Keratinocyte (primary cell): ENCODE measurements at regions not wholly inside any gene's neighbourhood (a gene's known extent, or its start where the extent isn't known, plus 50 kb on each side); places are given as distances from the start of the nearest gene placed in this dataset.

Source experiments
- DNase-seq: peaks from one replicate; pipeline ENCODE4 v3.0.0-alpha.2; 2011; ENCODE audit warnings: low read depth, missing footprints, low spot score
- FAIRE-seq: peaks from 2 replicates; lab custom pipeline; 2011; peaks lifted over from hg19 to GRCh38; lab: Jason Lieb, UNC
- H2AFZ ChIP-seq: 2 replicates; pipeline ENCODE4 v1.6.0; 2012; ENCODE audit warnings: low read length, control low read depth, inconsistent platforms; ENCODE audit not compliant: control insufficient read depth
- H3K27ac ChIP-seq: 2 replicates; pipeline ENCODE4 v1.5.1; 2011; ENCODE audit warnings: low read length; ENCODE audit not compliant: control insufficient read depth, insufficient read depth
- H3K27me3 ChIP-seq: 3 replicates; pipeline ENCODE4 v1.6.0; 2011; ENCODE audit warnings: low read length; ENCODE audit not compliant: control insufficient read depth, insufficient read depth; ENCODE audit errors: extremely low read depth
- H3K36me3 ChIP-seq, 2 experiments: 2 replicates in 1 of 2; 3 replicates in 1 of 2; pipeline ENCODE4 v1.5.1; 2011; ENCODE audit warnings: low read length in 2 of 2, mild to moderate bottlenecking in 1 of 2; ENCODE audit not compliant: control insufficient read depth in 2 of 2, insufficient read depth in 2 of 2; ENCODE audit errors: extremely low read depth in 1 of 2
- H3K4me1 ChIP-seq: 3 replicates; pipeline ENCODE4 v1.5.1; 2011; ENCODE audit warnings: low read length; ENCODE audit not compliant: control insufficient read depth, insufficient read depth; ENCODE audit errors: extremely low read depth
- H3K4me2 ChIP-seq: 3 replicates; pipeline ENCODE4 v1.6.0; 2011; ENCODE audit warnings: low read depth, low read length; ENCODE audit not compliant: control insufficient read depth, insufficient read depth; ENCODE audit errors: extremely low read depth
- H3K4me3 ChIP-seq, 3 experiments: fragments of 200-600 bp in 1 of 3; sonication (generic) in 1 of 3; 2 replicates in 2 of 3; 3 replicates in 1 of 3; pipeline ENCODE4 v1.5.1; 2011 to 2016; ENCODE audit warnings: low read length in 3 of 3, mild to moderate bottlenecking in 3 of 3, control low read depth in 2 of 3, inconsistent platforms in 1 of 3, low read depth in 1 of 3, mixed read lengths in 1 of 3, mixed run types in 1 of 3, moderate library complexity in 1 of 3; ENCODE audit not compliant: control insufficient read depth in 2 of 3, insufficient read depth in 2 of 3; ENCODE audit errors: extremely low read depth in 1 of 3
- H3K79me2 ChIP-seq: 2 replicates; pipeline ENCODE4 v1.6.0; 2012; ENCODE audit warnings: low read length; ENCODE audit not compliant: control insufficient read depth, insufficient read depth
- H3K9ac ChIP-seq: 3 replicates; pipeline ENCODE4 v1.6.0; 2011; ENCODE audit warnings: low read length; ENCODE audit not compliant: control insufficient read depth, insufficient read depth; ENCODE audit errors: extremely low read depth
- H3K9me1 ChIP-seq: 3 replicates; pipeline ENCODE4 v1.6.0; 2011; ENCODE audit warnings: low read length; ENCODE audit not compliant: control insufficient read depth, insufficient read depth; ENCODE audit errors: extremely low read depth
- H3K9me3 ChIP-seq: 2 replicates; pipeline ENCODE4 v1.5.1; 2012; ENCODE audit warnings: low read depth, low read length; ENCODE audit not compliant: control insufficient read depth
- H4K20me1 ChIP-seq: 3 replicates; pipeline ENCODE4 v1.6.0; 2011; ENCODE audit warnings: low read length; ENCODE audit not compliant: control insufficient read depth, insufficient read depth; ENCODE audit errors: extremely low read depth
- CTCF ChIP-seq, 3 experiments: IDR thresholded peaks in 1 of 3; conservative IDR thresholded peaks in 1 of 3; optimal IDR thresholded peaks in 1 of 3; 2 replicates in 2 of 3; 3 replicates in 1 of 3; pipeline versions ENCODE3 to v1.5.1; 2011; ENCODE audit warnings: low read length in 3 of 3, mild to moderate bottlenecking in 3 of 3, moderate library complexity in 2 of 3, control low read depth in 1 of 3, inconsistent platforms in 1 of 3; ENCODE audit not compliant: insufficient read depth in 2 of 3; ENCODE audit errors: extremely low read depth in 1 of 3
- EZH2 ChIP-seq: IDR thresholded peaks from one replicate; pipeline ENCODE4 v1.6.1; 2012; ENCODE audit warnings: inconsistent platforms, mild to moderate bottlenecking, low read length, moderate library complexity
- dilution Hi-C: fragments of 300-500 bp; cut with MboI; formaldehyde crosslinking; loops from one replicate; pipeline ENCODE4 v1.7.0; 2020; ENCODE audit warnings: low sequenced_read_pairs; ENCODE audit not compliant: extremely low pct_ligation_motif_present

- Histone ChIP-seq H3K4me2 (no peak overlapping the region), H3K4me3 (no peak overlapping the region), H3K4me1 (no peaks in the 10 kb centered on the region), H3K9ac (no peak overlapping the region), H3K9me3 (no peaks in the 10 kb centered on the region), H3K27ac (no peak overlapping the region), H2AFZ (no peak overlapping the region), H3K36me3 (no peaks in the 10 kb centered on the region), H3K79me2 (no peaks in the 10 kb centered on the region), H3K9me1 (no peaks in the 10 kb centered on the region), H4K20me1 (no peaks in the 10 kb centered on the region), H3K27me3 (peaks cover 4% of the 10 kb centered on the region)
- TF ChIP-seq EZH2 (no peak), CTCF (optimal IDR thresholded peaks at IDR 0.05 in 1 of 3, IDR thresholded peaks at IDR 0.05 in 1 of 3, conservative IDR thresholded peaks at IDR 0.05 in 1 of 3; ENCODE audit: extremely low read depth in 1 of 3, insufficient read depth in 2 of 3, low read length in 3 of 3) (no peak)
- dilution Hi-C loops: no loop called here
- no peak for FAIRE-seq
- no peak for DNase-seq
Observed at GRCh38 chr7:115496006-115496405, 534.6 kb downstream of the TFEC start.

GRCh38 chr7:115494529-115495147 is 535.9 kb downstream of the TFEC start:
- DNase-seq: no peak
- TF ChIP-seq EZH2: no peak
- TF ChIP-seq CTCF (optimal IDR thresholded peaks at IDR 0.05 in 1 of 3, IDR thresholded peaks at IDR 0.05 in 1 of 3, conservative IDR thresholded peaks at IDR 0.05 in 1 of 3; ENCODE audit: extremely low read depth in 1 of 3, insufficient read depth in 2 of 3, low read length in 3 of 3): no peak
- peak; percentile 60 for FAIRE-seq

More at GRCh38 chr7:115494529-115495147, 535.9 kb downstream of the TFEC start:
- dilution Hi-C loops: no loop called here
- Histone ChIP-seq H3K9me3 (no peaks in the 10 kb centered on the region), H3K27me3 (peaks cover 4% of the 10 kb centered on the region), H3K9ac (no peak overlapping the region), H3K4me2 (no peak overlapping the region), H3K27ac (no peak overlapping the region), H3K4me1 (no peaks in the 10 kb centered on the region), H3K4me3 (no peak overlapping the region), H3K79me2 (no peaks in the 10 kb centered on the region), H3K36me3 (no peaks in the 10 kb centered on the region), H4K20me1 (no peaks in the 10 kb centered on the region), H3K9me1 (no peaks in the 10 kb centered on the region), H2AFZ (peak overlapping the region; percentile 44)
